ENCODE measurements at regions not wholly inside any gene's neighbourhood (a gene's known extent, or its start where the extent isn't known, plus 50 kb on each side); places are given as distances from the start of the nearest gene placed in this dataset.

DNA sequence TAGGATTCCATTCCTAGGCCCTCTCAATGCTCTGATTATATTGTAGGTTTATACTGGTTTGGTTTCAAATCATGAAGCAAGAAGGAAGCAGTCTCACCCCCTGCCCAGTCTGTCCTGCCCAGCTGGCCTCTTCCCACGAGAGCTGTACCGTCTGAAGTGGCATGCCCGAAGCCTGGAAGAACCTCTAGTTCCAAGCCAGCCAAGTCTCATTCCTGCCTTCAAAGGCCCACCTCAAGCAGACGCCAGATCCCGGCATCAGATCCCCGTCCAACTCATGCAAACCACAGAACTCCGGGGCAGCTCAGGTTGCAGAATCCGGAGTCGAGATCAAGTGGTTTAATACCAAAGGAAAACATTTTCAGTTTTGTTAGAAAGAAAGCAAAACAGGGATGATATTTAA lies 234.4 kb downstream of the LPIN1 start:
- TF ChIP-seq, protein P1, sequence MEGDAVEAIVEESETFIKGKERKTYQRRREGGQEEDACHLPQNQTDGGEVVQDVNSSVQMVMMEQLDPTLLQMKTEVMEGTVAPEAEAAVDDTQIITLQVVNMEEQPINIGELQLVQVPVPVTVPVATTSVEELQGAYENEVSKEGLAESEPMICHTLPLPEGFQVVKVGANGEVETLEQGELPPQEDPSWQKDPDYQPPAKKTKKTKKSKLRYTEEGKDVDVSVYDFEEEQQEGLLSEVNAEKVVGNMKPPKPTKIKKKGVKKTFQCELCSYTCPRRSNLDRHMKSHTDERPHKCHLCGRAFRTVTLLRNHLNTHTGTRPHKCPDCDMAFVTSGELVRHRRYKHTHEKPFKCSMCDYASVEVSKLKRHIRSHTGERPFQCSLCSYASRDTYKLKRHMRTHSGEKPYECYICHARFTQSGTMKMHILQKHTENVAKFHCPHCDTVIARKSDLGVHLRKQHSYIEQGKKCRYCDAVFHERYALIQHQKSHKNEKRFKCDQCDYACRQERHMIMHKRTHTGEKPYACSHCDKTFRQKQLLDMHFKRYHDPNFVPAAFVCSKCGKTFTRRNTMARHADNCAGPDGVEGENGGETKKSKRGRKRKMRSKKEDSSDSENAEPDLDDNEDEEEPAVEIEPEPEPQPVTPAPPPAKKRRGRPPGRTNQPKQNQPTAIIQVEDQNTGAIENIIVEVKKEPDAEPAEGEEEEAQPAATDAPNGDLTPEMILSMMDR (IDR thresholded peaks at IDR 0.05), result no peak
- TF ChIP-seq POLR2A (IDR thresholded peaks at IDR 0.05), result no peak
